T-helper 2 cell (primary cell): ENCODE measurements at regions not wholly inside any gene's neighbourhood (a gene's known extent, or its start where the extent isn't known, plus 50 kb on each side); places are given as distances from the start of the nearest gene placed in this dataset.

Experiments
- DNase-seq, 5 experiments: peaks; one replicate each; pipeline versions ENCODE4 v3.0.0 to v3.0.0-alpha.2; 2012 to 2022

- DNase-seq, result no peak
Measured at GRCh38 chr1:37282764-37283163, 191.6 kb upstream of the ZC3H12A start.

- no peak for DNase-seq
Measured at GRCh38 chr1:37284053-37284452, 190.3 kb upstream of the ZC3H12A start.

GRCh38 chr1:37286881-37287280, 187.5 kb upstream of the ZC3H12A start:
- DNase-seq, result no peak

GRCh38 chr1:37288900-37289299, 185.5 kb upstream of the ZC3H12A start:
- DNase-seq, result no peak

GRCh38 chr1:37290718-37291117, 183.7 kb upstream of the ZC3H12A start:
- no peak for DNase-seq

- no peak for DNase-seq
Measured at GRCh38 chr1:37292789-37293188, 181.6 kb upstream of the ZC3H12A start.

GRCh38 chr1:37294096-37294495, 180.3 kb upstream of the ZC3H12A start:
- no peak for DNase-seq

- no peak for DNase-seq
Measured at GRCh38 chr1:37294529-37294928, 179.9 kb upstream of the ZC3H12A start.

GRCh38 chr1:37298769-37299168, 175.6 kb upstream of the ZC3H12A start:
- no peak for DNase-seq

- no peak for DNase-seq
Measured at GRCh38 chr1:37299216-37299615, 175.2 kb upstream of the ZC3H12A start.

- no peak for DNase-seq
Measured at GRCh38 chr1:37303884-37304574, 170.4 kb upstream of the ZC3H12A start.

GRCh38 chr1:37305108-37305507, 169.3 kb upstream of the ZC3H12A start:
- no peak for DNase-seq

GRCh38 chr1:37305841-37306240, 168.5 kb upstream of the ZC3H12A start:
- DNase-seq, result no peak

- DNase-seq, result no peak
Measured at GRCh38 chr1:37306461-37306860, 167.9 kb upstream of the ZC3H12A start.

- DNase-seq, result no peak
Measured at GRCh38 chr1:37306871-37307270, 167.5 kb upstream of the ZC3H12A start.

- no peak for DNase-seq
Measured at GRCh38 chr1:37308031-37308960, 166.1 kb upstream of the ZC3H12A start.

- no peak for DNase-seq
Measured at GRCh38 chr1:37309574-37309973, 164.8 kb upstream of the ZC3H12A start.

- DNase-seq, result no peak
Measured at GRCh38 chr1:37310064-37310463, 164.3 kb upstream of the ZC3H12A start.

- DNase-seq, result no peak
Measured at GRCh38 chr1:37315371-37315846, 159.0 kb upstream of the ZC3H12A start.

GRCh38 chr1:37317870-37318467, 156.4 kb upstream of the ZC3H12A start:
- no peak for DNase-seq

- no peak for DNase-seq
Measured at GRCh38 chr1:37318490-37318889, 155.9 kb upstream of the ZC3H12A start.

GRCh38 chr1:37319284-37319683, 155.1 kb upstream of the ZC3H12A start:
- no peak for DNase-seq
